HEK293T (cell line): ENCODE measurements at regions not wholly inside any gene's neighbourhood (a gene's known extent, or its start where the extent isn't known, plus 50 kb on each side); places are given as distances from the start of the nearest gene placed in this dataset.

Experiments used
- CTCF ChIA-PET: fragments of 350-600 bp; formaldehyde crosslinking; extraction: SDS; loops from one replicate; lab custom pipeline; 2021; ENCODE audit warnings: antibody characterized with exemption, inconsistent platforms; lab: Yijun Ruan, JAX
- POLR2A ChIA-PET: fragments of 350-600 bp; formaldehyde crosslinking; extraction: SDS; loops from one replicate; lab custom pipeline; 2020; ENCODE audit warnings: antibody characterized with exemption, inconsistent platforms; lab: Yijun Ruan, JAX
- DNase-seq: peaks from one replicate; pipeline ENCODE4 v3.0.0; 2012; ENCODE audit warnings: mixed read lengths; ENCODE audit errors: extremely low spot score
- ARNT ChIP-seq: fragments of 450-650 bp; IDR thresholded peaks from 2 replicates; pipeline ENCODE4 v1.6.1; 2017; ENCODE audit warnings: mild to moderate bottlenecking
- BHLHE40 ChIP-seq: fragments of 450-650 bp; IDR thresholded peaks from 2 replicates; pipeline ENCODE4 v1.6.1; 2016; ENCODE audit warnings: mild to moderate bottlenecking, moderate library complexity, borderline replicate concordance
- CTBP1 ChIP-seq: fragments of 450-650 bp; IDR thresholded peaks from 2 replicates; pipeline ENCODE4 v1.6.1; 2016; ENCODE audit warnings: borderline replicate concordance
- ELF4 ChIP-seq: fragments of 450-650 bp; IDR thresholded peaks from 2 replicates; pipeline ENCODE4 v1.6.1; 2017; ENCODE audit warnings: antibody characterized with exemption
- FOXA1 ChIP-seq: fragments of 450-650 bp; IDR thresholded peaks from 2 replicates; pipeline ENCODE4 v1.6.1; 2016; ENCODE audit warnings: mild to moderate bottlenecking
- FOXK2 ChIP-seq: fragments of 450-650 bp; IDR thresholded peaks from 2 replicates; pipeline ENCODE4 v1.6.1; 2016; ENCODE audit warnings: mild to moderate bottlenecking
- FOXM1 ChIP-seq: fragments of 450-650 bp; IDR thresholded peaks from 2 replicates; pipeline ENCODE4 v1.6.1; 2017; ENCODE audit warnings: mild to moderate bottlenecking, borderline replicate concordance
- HDGF ChIP-seq: fragments of 450-650 bp; IDR thresholded peaks from 2 replicates; pipeline ENCODE4 v1.6.1; 2017; ENCODE audit warnings: antibody characterized with exemption, borderline replicate concordance
- L3MBTL2 ChIP-seq: fragments of 450-650 bp; conservative IDR thresholded peaks from 2 replicates; pipeline ENCODE4 v1.6.1; 2016; ENCODE audit warnings: mild to moderate bottlenecking
- LEF1 ChIP-seq: fragments of 450-650 bp; IDR thresholded peaks from 2 replicates; pipeline ENCODE4 v1.6.1; 2017; ENCODE audit warnings: mild to moderate bottlenecking, borderline replicate concordance
- NFRKB ChIP-seq: fragments of 450-650 bp; IDR thresholded peaks from 2 replicates; pipeline ENCODE4 v1.6.1; 2016; ENCODE audit warnings: mild to moderate bottlenecking, moderate library complexity
- PKNOX1 ChIP-seq: fragments of 450-650 bp; IDR thresholded peaks from 2 replicates; pipeline ENCODE4 v1.6.1; 2016
- SP1 ChIP-seq: fragments of 450-650 bp; IDR thresholded peaks from 2 replicates; pipeline ENCODE4 v1.6.1; 2017
- SUZ12 ChIP-seq: fragments of 450-650 bp; IDR thresholded peaks from 2 replicates; pipeline ENCODE4 v1.6.1; 2016; ENCODE audit warnings: mild to moderate bottlenecking
- TARDBP ChIP-seq: fragments of 450-650 bp; IDR thresholded peaks from 2 replicates; pipeline ENCODE4 v1.6.1; 2016
- ZNF384 ChIP-seq: fragments of 450-650 bp; IDR thresholded peaks from 2 replicates; pipeline ENCODE4 v1.6.1; 2016

- no peak for TF ChIP-seq ZNF384
- no peak for TF ChIP-seq BHLHE40
- TF ChIP-seq L3MBTL2, result no peak
- no peak for TF ChIP-seq FOXA1
- TF ChIP-seq SUZ12, result no peak
- no peak for DNase-seq
- ChIA-PET CTCF (interaction anchor here (0.5 to 1.7 kb wide), 9 partner anchors 15 to 1333 kb away, joined by 3 to 18 read pairs (median 3); no protein-coding TSS in a partner anchor), POLR2A (no interaction called here)
Observed at GRCh38 chr11:116500026-116500946, 272.5 kb downstream of the BUD13 start.

GRCh38 chr11:116499396-116500003 lies 273.3 kb downstream of the BUD13 start:
- DNase-seq, result peak; percentile 83
- TF ChIP-seq CTBP1 (no peak), FOXA1 (no peak), BHLHE40 (no peak), NFRKB (no peak), PKNOX1 (no peak), FOXK2 (no peak), L3MBTL2 (no peak), FOXM1 (no peak), ZNF384 (no peak), LEF1 (no peak), ELF4 (no peak), ARNT (no peak), TARDBP (no peak), SUZ12 (no peak), SP1 (no peak), HDGF (no peak)
- POLR2A ChIA-PET, result no interaction called here
- CTCF ChIA-PET, result interaction anchor here (0.5 to 1.7 kb wide), 15 partner anchors 12 to 1332 kb away, joined by 3 to 18 read pairs (median 3); no protein-coding TSS in a partner anchor

DNA sequence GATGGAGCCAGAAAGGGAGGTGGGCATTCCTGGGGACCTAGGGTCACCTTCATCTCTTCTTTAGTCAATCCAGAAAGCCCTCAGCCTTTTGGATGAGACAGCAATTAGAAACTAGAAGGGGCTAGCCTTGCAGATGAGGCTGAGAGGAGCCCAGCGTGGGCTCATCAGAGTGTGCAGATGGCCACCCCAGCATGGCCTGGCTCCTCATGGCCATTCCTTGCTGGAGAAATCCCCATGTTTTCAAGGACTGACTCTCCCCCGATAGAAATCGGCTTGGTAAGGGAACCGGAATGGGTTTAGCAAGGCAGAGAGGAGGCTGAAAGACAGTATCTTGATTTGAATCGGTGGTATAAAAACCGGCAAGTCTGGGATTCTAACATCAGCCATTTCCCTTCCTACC lies 274.6 kb downstream of the BUD13 start:
- ChIA-PET POLR2A (no interaction called here), CTCF (interaction anchor here (0.7 to 1.7 kb wide), 5 partner anchors 16 to 203 kb away, joined by 3 to 18 read pairs (median 5); no protein-coding TSS in a partner anchor)
- DNase-seq, result no peak
- TF ChIP-seq HDGF (no peak), NFRKB (no peak), PKNOX1 (no peak), FOXA1 (no peak), L3MBTL2 (no peak), BHLHE40 (no peak), FOXM1 (no peak), SUZ12 (no peak), SP1 (no peak), ELF4 (no peak)

DNA sequence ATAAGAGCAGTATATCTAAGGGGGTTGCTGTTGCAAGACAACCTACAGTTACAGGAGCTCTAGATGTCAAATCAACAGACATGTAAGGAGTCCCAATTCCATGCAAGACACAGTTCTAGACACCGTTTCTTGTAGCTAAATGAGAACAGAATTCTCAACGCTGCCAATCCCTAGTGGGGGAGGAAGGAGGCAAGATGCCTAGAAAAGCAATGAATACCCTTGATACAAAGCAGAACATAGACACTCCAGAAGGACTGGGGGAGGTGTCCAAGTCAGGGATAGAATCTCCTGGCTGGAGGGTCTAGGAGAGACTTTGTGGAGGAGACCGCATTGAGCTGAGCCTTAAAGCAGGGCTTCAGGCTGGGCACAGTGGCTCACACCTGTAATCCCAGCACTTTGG lies 280.2 kb downstream of the BUD13 start:
- TF ChIP-seq ARNT (no peak), LEF1 (no peak)
- ChIA-PET CTCF (no interaction called here), POLR2A (interaction anchor here (1.1 kb wide), 1 partner anchor 11 kb away, joined by 3 read pairs; no protein-coding TSS in a partner anchor)
- DNase-seq, result no peak

GRCh38 chr11:116488836-116489389 lies 283.9 kb downstream of the BUD13 start:
- ChIA-PET CTCF (no interaction called here), POLR2A (no interaction called here)
- DNase-seq, result no peak
- TF ChIP-seq ELF4 (no peak), CTBP1 (no peak), TARDBP (no peak), L3MBTL2 (no peak), LEF1 (no peak), FOXM1 (no peak), BHLHE40 (no peak), HDGF (no peak), SUZ12 (no peak), FOXK2 (no peak), ZNF384 (no peak), FOXA1 (no peak), SP1 (no peak)

GRCh38 chr11:116485425-116485824 lies 287.4 kb downstream of the BUD13 start:
- CTCF ChIA-PET, result no interaction called here

GRCh38 chr11:116482716-116483115 lies 290.1 kb downstream of the BUD13 start:
- no peak for DNase-seq
- TF ChIP-seq L3MBTL2 (no peak), HDGF (no peak), FOXA1 (no peak), TARDBP (no peak)
- ChIA-PET CTCF (no interaction called here), POLR2A (no interaction called here)

More at GRCh38 chr11:116485425-116485824, 287.4 kb downstream of the BUD13 start:
- TF ChIP-seq TARDBP (no peak), LEF1 (no peak), NFRKB (no peak)
- POLR2A ChIA-PET, result no interaction called here
- DNase-seq, result no peak
